ENCODE measurements at regions not wholly inside any gene's neighbourhood (a gene's known extent, or its start where the extent isn't known, plus 50 kb on each side); places are given as distances from the start of the nearest gene placed in this dataset.

- Histone ChIP-seq H4K5ac (ENCODE audit: insufficient read length, low read depth, low read length) (no peak overlapping the region), H3K18ac (ENCODE audit: insufficient read length, low read depth, low read length) (no peak overlapping the region), H3K23me2 (ENCODE audit: insufficient read length, low read depth, low read length, poor library complexity, severe bottlenecking) (no peaks in the 10 kb centered on the region), H3K4ac (ENCODE audit: low read depth, low read length) (no peak overlapping the region), H3T11ph (ENCODE audit: low read length) (no peak overlapping the region), H3K9me3 (ENCODE audit: control insufficient read depth, low read depth, low read length) (no peaks in the 10 kb centered on the region), H4K8ac (replicated peaks; ENCODE audit: insufficient read length, low read depth, low read length) (no peak overlapping the region), H2BK120ac (ENCODE audit: low read depth, low read length, poor library complexity, severe bottlenecking) (no peak overlapping the region), H3K4me1 (ENCODE audit: insufficient read depth, low read length) (peaks cover 4% of the 10 kb centered on the region; the same call in 1 of the 2 replicates), H3K56ac (ENCODE audit: insufficient read length, low read depth, low read length) (no peak overlapping the region), H2BK12ac (ENCODE audit: insufficient read length, low read depth, low read length) (no peak overlapping the region), H3K27me3 (ENCODE audit: insufficient read depth, low read length) (no peaks in the 10 kb centered on the region), H3K23ac (ENCODE audit: insufficient read length, low read depth, low read length) (no peak overlapping the region), H2BK5ac (ENCODE audit: insufficient read length, low read length) (no peak overlapping the region), H3K27ac (ENCODE audit: insufficient read length, low read depth, low read length) (no peak overlapping the region), H2BK20ac (ENCODE audit: low read depth, low read length, poor library complexity, severe bottlenecking) (no peak overlapping the region), H3K14ac (ENCODE audit: insufficient read depth, low read length) (no peak overlapping the region), H2AFZ (ENCODE audit: low read length) (no peak overlapping the region), H3K4me2 (ENCODE audit: insufficient read depth, insufficient read length, low read length) (no peak overlapping the region), H3K79me2 (ENCODE audit: insufficient read depth, low read length) (no peaks in the 10 kb centered on the region), H2AK5ac (ENCODE audit: insufficient read length, low read length) (no peak overlapping the region), H4K91ac (ENCODE audit: insufficient read length, low read depth, low read length) (no peak overlapping the region), H2BK15ac (ENCODE audit: low read depth, low read length) (no peak overlapping the region), H3K9ac (ENCODE audit: extremely low read depth, insufficient read length, low read length) (no peak overlapping the region), H3K79me1 (ENCODE audit: insufficient read depth, low read depth, low read length, poor library complexity, severe bottlenecking) (no peaks in the 10 kb centered on the region), H4K20me1 (ENCODE audit: control insufficient read depth, insufficient read depth, insufficient read length) (no peaks in the 10 kb centered on the region)
- Mint-ChIP-seq H3K36me3 (ENCODE audit: insufficient read depth in 1 of 3, low read depth in 3 of 3) (no peaks in the 10 kb centered on the region; a peak in 1 of 7 replicates), H3K27ac (no peak overlapping the region), H3K4me3 (no peak overlapping the region), H3K27me3 (ENCODE audit: low read depth) (no peaks in the 10 kb centered on the region; the same call in 1 of the 2 replicates), H3K9me3 (no peaks in the 10 kb centered on the region), H3K4me1 (peaks cover 6 to 10% of the 10 kb centered on the region in 2 experiments)
- no peak for DNase-seq
- WGBS (ENCODE audit: extremely low coverage, insufficient read length, low lambda C conversion rate): no CpG with 5 or more reads among the region's 1 CpG
- no peak for TF ChIP-seq CTCF (conservative IDR thresholded peaks at IDR 0.05)
These were observed 272.8 kb downstream of the RND3 start for GRCh38 chr2:150214626-150215025.
